ENCODE measurements at regions not wholly inside any gene's neighbourhood (a gene's known extent, or its start where the extent isn't known, plus 50 kb on each side); places are given as distances from the start of the nearest gene placed in this dataset.

GRCh38 chr1:199710974-199711373, 316.5 kb upstream of the NR5A2 start:
- DNase-seq (ENCODE audit: extremely low read depth, low read depth), result no peak

- DNase-seq (ENCODE audit: extremely low read depth, low read depth), result no peak
These were observed 310.8 kb upstream of the NR5A2 start for GRCh38 chr1:199716729-199717128.

GRCh38 chr1:199719156-199719842, 308.2 kb upstream of the NR5A2 start:
- DNase-seq (ENCODE audit: extremely low read depth, low read depth), result no peak

- DNase-seq (ENCODE audit: extremely low read depth, low read depth), result peak; percentile 22
These were observed 307.0 kb upstream of the NR5A2 start for GRCh38 chr1:199720496-199720895.

GRCh38 chr1:199721001-199721400, 306.5 kb upstream of the NR5A2 start:
- DNase-seq (ENCODE audit: extremely low read depth, low read depth), result no peak

- no peak for DNase-seq (ENCODE audit: extremely low read depth, low read depth)
These were observed 304.1 kb upstream of the NR5A2 start for GRCh38 chr1:199723250-199723956.

- DNase-seq (ENCODE audit: extremely low read depth, low read depth), result no peak
These were observed 303.5 kb upstream of the NR5A2 start for GRCh38 chr1:199724049-199724448.

- no peak for DNase-seq (ENCODE audit: extremely low read depth, low read depth)
These were observed 302.4 kb upstream of the NR5A2 start for GRCh38 chr1:199725002-199725565.

- DNase-seq (ENCODE audit: extremely low read depth, low read depth), result no peak
These were observed 299.8 kb upstream of the NR5A2 start for GRCh38 chr1:199727682-199728081.

- no peak for DNase-seq (ENCODE audit: extremely low read depth, low read depth)
These were observed 299.2 kb upstream of the NR5A2 start for GRCh38 chr1:199728345-199728744.

GRCh38 chr1:199733125-199733524, 294.4 kb upstream of the NR5A2 start:
- no peak for DNase-seq (ENCODE audit: extremely low read depth, low read depth)

- no peak for DNase-seq (ENCODE audit: extremely low read depth, low read depth)
These were observed 293.3 kb upstream of the NR5A2 start for GRCh38 chr1:199734186-199734585.

GRCh38 chr1:199735660-199736059, 291.9 kb upstream of the NR5A2 start:
- no peak for DNase-seq (ENCODE audit: extremely low read depth, low read depth)

- DNase-seq (ENCODE audit: extremely low read depth, low read depth), result no peak
These were observed 290.9 kb upstream of the NR5A2 start for GRCh38 chr1:199736646-199737045.

GRCh38 chr1:199741586-199741985, 285.9 kb upstream of the NR5A2 start:
- no peak for DNase-seq (ENCODE audit: extremely low read depth, low read depth)

- DNase-seq (ENCODE audit: extremely low read depth, low read depth), result peak; percentile 45
These were observed 285.0 kb upstream of the NR5A2 start for GRCh38 chr1:199742547-199742946.

- no peak for DNase-seq (ENCODE audit: extremely low read depth, low read depth)
These were observed 284.3 kb upstream of the NR5A2 start for GRCh38 chr1:199743227-199743626.

- DNase-seq (ENCODE audit: extremely low read depth, low read depth), result no peak
These were observed 280.7 kb upstream of the NR5A2 start for GRCh38 chr1:199746666-199747384.

- no peak for DNase-seq (ENCODE audit: extremely low read depth, low read depth)
These were observed 279.5 kb upstream of the NR5A2 start for GRCh38 chr1:199747984-199748383.

- DNase-seq (ENCODE audit: extremely low read depth, low read depth), result no peak
These were observed 276.0 kb upstream of the NR5A2 start for GRCh38 chr1:199751506-199751905.

- no peak for DNase-seq (ENCODE audit: extremely low read depth, low read depth)
These were observed 275.4 kb upstream of the NR5A2 start for GRCh38 chr1:199751962-199752687.
